ENCODE measurements at regions not wholly inside any gene's neighbourhood (a gene's known extent, or its start where the extent isn't known, plus 50 kb on each side); places are given as distances from the start of the nearest gene placed in this dataset.

GRCh38 chr22:46054091-46055073 lies 77.4 kb upstream of the WNT7B start:
- Histone ChIP-seq H3K4me1 (ENCODE audit: control insufficient read depth in 3 of 3, insufficient read depth in 2 of 3, low read depth in 1 of 3, low read length in 2 of 3) (peaks cover 7 to 16% (median 14%) of the 10 kb centered on the region in 3 donors), H3K9me3 (ENCODE audit: control insufficient read depth in 2 of 2, insufficient read depth in 1 of 2, low read depth in 1 of 2, low read length in 1 of 2) (no peaks in the 10 kb centered on the region), H3K27ac (ENCODE audit: low read depth in 1 of 3, low read length in 2 of 3) (peak overlapping the region; percentile 75 to 97 (median 88)), H3K27me3 (ENCODE audit: control insufficient read depth in 3 of 3, insufficient read depth in 3 of 3, low read length in 3 of 3) (peaks cover 0 to 64% (median 0%) of the 10 kb centered on the region in 3 donors), H3K36me3 (ENCODE audit: control insufficient read depth in 3 of 3, insufficient read depth in 2 of 3, low read depth in 1 of 3, low read length in 3 of 3) (peaks cover 0 to 5% (median 0%) of the 10 kb centered on the region in 3 donors), H3K4me3 (ENCODE audit: low read depth in 1 of 3, low read length in 3 of 3) (peak overlapping the region; percentile 35 to 80 (median 70))
- 6 to 11% (median 6%) methylated on average over 37 to 42 of the region's 42 CpGs for WGBS, 3 donors
- FAIRE-seq = no peak
- peak; percentile 42 to 46 for DNase-seq

- no peaks in the 10 kb centered on the region for H3K9me3 ChIP-seq (ENCODE audit: control insufficient read depth in 2 of 2, insufficient read depth in 1 of 2, low read depth in 1 of 2, low read length in 1 of 2)
- H3K27ac ChIP-seq (ENCODE audit: low read depth in 1 of 3, low read length in 2 of 3) = peak overlapping the region; percentile 60 to 92 (median 75)
- DNase-seq (peak in 1 of 2 donors; percentile 74), FAIRE-seq (no peak)
- 29 to 49% (median 30%) methylated on average over 17 of the region's 17 CpGs for WGBS, 3 donors
- peak overlapping the region in 1 of 3 donors; percentile 70 for H3K4me3 ChIP-seq (ENCODE audit: low read depth in 1 of 3, low read length in 3 of 3)
- H3K36me3 ChIP-seq (ENCODE audit: control insufficient read depth in 3 of 3, insufficient read depth in 2 of 3, low read depth in 1 of 3, low read length in 3 of 3) = peaks cover 0 to 3% (median 0%) of the 10 kb centered on the region in 3 donors
- H3K4me1 ChIP-seq (ENCODE audit: control insufficient read depth in 3 of 3, insufficient read depth in 2 of 3, low read depth in 1 of 3, low read length in 2 of 3) = peaks cover 7 to 16% (median 14%) of the 10 kb centered on the region in 3 donors
- H3K27me3 ChIP-seq (ENCODE audit: control insufficient read depth in 3 of 3, insufficient read depth in 3 of 3, low read length in 3 of 3) = peaks cover 0 to 64% (median 0%) of the 10 kb centered on the region in 3 donors
Measured at GRCh38 chr22:46055181-46055875, 78.4 kb upstream of the WNT7B start.

- H3K9me3 ChIP-seq (ENCODE audit: control insufficient read depth in 2 of 2, insufficient read depth in 1 of 2, low read depth in 1 of 2, low read length in 1 of 2) = no peaks in the 10 kb centered on the region
- H3K4me3 ChIP-seq (ENCODE audit: low read depth in 1 of 3, low read length in 3 of 3) = no peak overlapping the region
- peak overlapping the region; percentile 34 to 72 (median 34) for H3K27ac ChIP-seq (ENCODE audit: low read depth in 1 of 3, low read length in 2 of 3)
- H3K4me1 ChIP-seq (ENCODE audit: control insufficient read depth in 3 of 3, insufficient read depth in 2 of 3, low read depth in 1 of 3, low read length in 2 of 3) = peaks cover 7 to 16% (median 14%) of the 10 kb centered on the region in 3 donors
- peaks cover 0 to 3% (median 0%) of the 10 kb centered on the region in 3 donors for H3K36me3 ChIP-seq (ENCODE audit: control insufficient read depth in 3 of 3, insufficient read depth in 2 of 3, low read depth in 1 of 3, low read length in 3 of 3)
- peaks cover 0 to 64% (median 0%) of the 10 kb centered on the region in 3 donors for H3K27me3 ChIP-seq (ENCODE audit: control insufficient read depth in 3 of 3, insufficient read depth in 3 of 3, low read length in 3 of 3)
- no peak for DNase-seq
- FAIRE-seq = no peak
- 59 to 88% (median 79%) methylated on average over 17 to 19 of the region's 19 CpGs for WGBS, 3 donors
Measured at GRCh38 chr22:46055911-46056545, 79.1 kb upstream of the WNT7B start.

GRCh38 chr22:46056546-46057245 lies 79.7 kb upstream of the WNT7B start:
- no peaks in the 10 kb centered on the region for H3K9me3 ChIP-seq (ENCODE audit: control insufficient read depth in 2 of 2, insufficient read depth in 1 of 2, low read depth in 1 of 2, low read length in 1 of 2)
- 66 to 84% (median 81%) methylated on average over 9 of the region's 9 CpGs for WGBS, 3 donors
- H3K36me3 ChIP-seq (ENCODE audit: control insufficient read depth in 3 of 3, insufficient read depth in 2 of 3, low read depth in 1 of 3, low read length in 3 of 3) = peaks cover 0 to 3% (median 0%) of the 10 kb centered on the region in 3 donors
- H3K4me1 ChIP-seq (ENCODE audit: control insufficient read depth in 3 of 3, insufficient read depth in 2 of 3, low read depth in 1 of 3, low read length in 2 of 3) = peaks cover 7 to 16% (median 14%) of the 10 kb centered on the region in 3 donors
- peak overlapping the region in 2 of 3 donors; percentile 2 to 94 for H3K27ac ChIP-seq (ENCODE audit: low read depth in 1 of 3, low read length in 2 of 3)
- no peak for FAIRE-seq
- DNase-seq = no peak
- no peak overlapping the region for H3K4me3 ChIP-seq (ENCODE audit: low read depth in 1 of 3, low read length in 3 of 3)
- H3K27me3 ChIP-seq (ENCODE audit: control insufficient read depth in 3 of 3, insufficient read depth in 3 of 3, low read length in 3 of 3) = peaks cover 0 to 58% (median 0%) of the 10 kb centered on the region in 3 donors

- H3K36me3 ChIP-seq (ENCODE audit: control insufficient read depth in 3 of 3, insufficient read depth in 2 of 3, low read depth in 1 of 3, low read length in 3 of 3) = peaks cover 0 to 3% (median 0%) of the 10 kb centered on the region in 3 donors
- peaks cover 7 to 14% (median 13%) of the 10 kb centered on the region in 3 donors for H3K4me1 ChIP-seq (ENCODE audit: control insufficient read depth in 3 of 3, insufficient read depth in 2 of 3, low read depth in 1 of 3, low read length in 2 of 3)
- H3K27ac ChIP-seq (ENCODE audit: low read depth in 1 of 3, low read length in 2 of 3) = peak overlapping the region; percentile 2 to 94 (median 66)
- WGBS, 3 donors = 49 to 59% (median 53%) methylated on average over 17 of the region's 17 CpGs
- H3K27me3 ChIP-seq (ENCODE audit: control insufficient read depth in 3 of 3, insufficient read depth in 3 of 3, low read length in 3 of 3) = peaks cover 0 to 58% (median 0%) of the 10 kb centered on the region in 3 donors
- no peak overlapping the region for H3K4me3 ChIP-seq (ENCODE audit: low read depth in 1 of 3, low read length in 3 of 3)
- no peak for DNase-seq
- no peak for FAIRE-seq
- H3K9me3 ChIP-seq (ENCODE audit: control insufficient read depth in 2 of 2, insufficient read depth in 1 of 2, low read depth in 1 of 2, low read length in 1 of 2) = no peaks in the 10 kb centered on the region
Measured at GRCh38 chr22:46057246-46058090, 80.5 kb upstream of the WNT7B start.

GRCh38 chr22:46058091-46058420 lies 81.1 kb upstream of the WNT7B start:
- Histone ChIP-seq H3K4me3 (ENCODE audit: low read depth in 1 of 3, low read length in 3 of 3) (no peak overlapping the region), H3K27ac (ENCODE audit: low read depth in 1 of 3, low read length in 2 of 3) (peak overlapping the region in 2 of 3 donors; percentile 66 to 94), H3K27me3 (ENCODE audit: control insufficient read depth in 3 of 3, insufficient read depth in 3 of 3, low read length in 3 of 3) (peaks cover 0 to 58% (median 0%) of the 10 kb centered on the region in 3 donors), H3K4me1 (ENCODE audit: control insufficient read depth in 3 of 3, insufficient read depth in 2 of 3, low read depth in 1 of 3, low read length in 2 of 3) (peaks cover 5 to 8% (median 8%) of the 10 kb centered on the region in 3 donors), H3K36me3 (ENCODE audit: control insufficient read depth in 3 of 3, insufficient read depth in 2 of 3, low read depth in 1 of 3, low read length in 3 of 3) (peaks cover 0 to 3% (median 0%) of the 10 kb centered on the region in 3 donors), H3K9me3 (ENCODE audit: control insufficient read depth in 2 of 2, insufficient read depth in 1 of 2, low read depth in 1 of 2, low read length in 1 of 2) (no peaks in the 10 kb centered on the region)
- WGBS, 3 donors = 3 to 7% (median 7%) methylated on average over 6 of the region's 6 CpGs
- DNase-seq = peak in 1 of 2 donors; percentile 65
- FAIRE-seq = no peak
